Ishikawa (cell line): ENCODE measurements at regions not wholly inside any gene's neighbourhood (a gene's known extent, or its start where the extent isn't known, plus 50 kb on each side); places are given as distances from the start of the nearest gene placed in this dataset.

Source experiments
- CEBPB ChIP-seq: IDR thresholded peaks from 2 replicates; pipeline ENCODE4 v1.6.1; 2012
- CREB1 ChIP-seq: IDR thresholded peaks from 2 replicates; pipeline ENCODE4 v1.6.1; 2012; ENCODE audit warnings: low read depth
- EGR1 ChIP-seq: IDR thresholded peaks from 2 replicates; pipeline ENCODE4 v1.6.1; 2012
- EP300 ChIP-seq: IDR thresholded peaks from 2 replicates; pipeline ENCODE4 v1.6.1; 2012; ENCODE audit warnings: borderline replicate concordance
- FOXM1 ChIP-seq: IDR thresholded peaks from 2 replicates; pipeline ENCODE4 v1.6.1; 2012; ENCODE audit warnings: low read depth, borderline replicate concordance
- NFIC ChIP-seq: IDR thresholded peaks from 2 replicates; pipeline ENCODE4 v1.6.1; 2012
- RAD21 ChIP-seq: IDR thresholded peaks from 2 replicates; pipeline ENCODE4 v1.6.1; 2012; ENCODE audit warnings: low read depth
- TAF1 ChIP-seq: IDR thresholded peaks from 2 replicates; pipeline ENCODE4 v1.6.1; 2012; ENCODE audit warnings: low read depth, mild to moderate bottlenecking
- TCF12 ChIP-seq: IDR thresholded peaks from 2 replicates; pipeline ENCODE4 v1.6.1; 2012; ENCODE audit warnings: low read depth
- TEAD4 ChIP-seq: IDR thresholded peaks from 2 replicates; pipeline ENCODE4 v1.6.1; 2012
- YY1 ChIP-seq: IDR thresholded peaks from 2 replicates; pipeline ENCODE4 v1.6.1; 2012; ENCODE audit warnings: low read depth
- ZBTB7A ChIP-seq: IDR thresholded peaks from 2 replicates; pipeline ENCODE4 v1.6.1; 2012; ENCODE audit warnings: low read depth
- TF ChIP-seq, protein P1 (sequence below): IDR thresholded peaks from 2 replicates; pipeline ENCODE4 v1.6.1; 2012
- TF ChIP-seq, protein P2 (sequence below): IDR thresholded peaks from 2 replicates; pipeline ENCODE4 v1.6.1; 2012
- TF ChIP-seq, protein P3 (sequence below): IDR thresholded peaks from 2 replicates; pipeline ENCODE4 v1.6.1; 2012; ENCODE audit warnings: low read depth, mild to moderate bottlenecking

DNA sequence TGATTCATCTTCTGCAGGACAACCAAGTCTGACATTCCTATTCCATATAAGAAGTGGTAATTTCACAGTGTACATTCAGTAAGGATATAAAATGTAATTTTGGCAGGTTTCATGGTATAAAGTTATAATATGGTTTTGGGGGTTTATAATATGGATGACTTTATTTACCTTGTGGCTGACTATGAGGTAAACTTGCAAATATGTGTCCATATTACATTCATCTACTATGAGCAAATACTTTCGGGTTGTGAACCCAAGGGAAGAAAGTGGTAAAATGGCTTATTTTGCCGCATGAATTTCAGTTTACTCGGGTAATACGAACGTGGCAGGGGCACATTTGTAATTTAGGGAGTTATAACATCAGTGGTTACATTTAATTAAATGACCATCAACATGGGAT is 86.7 kb upstream of the TNFSF11 start:
- TF ChIP-seq TEAD4: no peak
- TF ChIP-seq RAD21: no peak
- TF ChIP-seq TCF12: no peak
- no peak for TF ChIP-seq ZBTB7A
- TF ChIP-seq EP300: no peak
- TF ChIP-seq CEBPB: no peak
- no peak for TF ChIP-seq CREB1
- TF ChIP-seq YY1: no peak
- TF ChIP-seq, protein P1, sequence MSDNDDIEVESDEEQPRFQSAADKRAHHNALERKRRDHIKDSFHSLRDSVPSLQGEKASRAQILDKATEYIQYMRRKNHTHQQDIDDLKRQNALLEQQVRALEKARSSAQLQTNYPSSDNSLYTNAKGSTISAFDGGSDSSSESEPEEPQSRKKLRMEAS: no peak
- TF ChIP-seq TAF1: no peak
- no peak for TF ChIP-seq FOXM1
- no peak for TF ChIP-seq NFIC
- no peak for TF ChIP-seq EGR1

DNA sequence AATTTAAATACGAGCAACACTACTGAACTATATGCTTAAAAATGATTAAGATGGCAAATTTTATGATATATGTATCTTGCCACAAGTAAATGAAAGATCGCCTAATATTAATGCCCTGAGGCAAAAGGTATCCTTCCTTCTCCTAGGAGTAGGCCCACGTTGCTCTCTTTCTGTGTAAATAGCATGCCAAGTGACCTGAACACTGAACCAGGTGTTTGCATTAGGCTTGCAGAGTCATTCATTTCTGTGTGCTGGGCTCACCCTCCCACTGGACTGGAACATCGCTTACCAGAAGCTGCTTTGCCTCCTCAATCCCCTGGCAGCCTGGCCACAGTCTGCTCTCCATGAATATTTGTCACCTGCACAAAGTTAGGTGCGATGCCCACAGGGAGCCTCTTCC is 83.3 kb upstream of the TNFSF11 start:
- TF ChIP-seq FOXM1 (no peak), TEAD4 (no peak), NFIC (no peak), EP300 (no peak), EGR1 (no peak), TCF12 (no peak), CREB1 (no peak), CEBPB (no peak), TAF1 (no peak), RAD21 (no peak), YY1 (no peak), ZBTB7A (no peak)
- TF ChIP-seq, protein P2, sequence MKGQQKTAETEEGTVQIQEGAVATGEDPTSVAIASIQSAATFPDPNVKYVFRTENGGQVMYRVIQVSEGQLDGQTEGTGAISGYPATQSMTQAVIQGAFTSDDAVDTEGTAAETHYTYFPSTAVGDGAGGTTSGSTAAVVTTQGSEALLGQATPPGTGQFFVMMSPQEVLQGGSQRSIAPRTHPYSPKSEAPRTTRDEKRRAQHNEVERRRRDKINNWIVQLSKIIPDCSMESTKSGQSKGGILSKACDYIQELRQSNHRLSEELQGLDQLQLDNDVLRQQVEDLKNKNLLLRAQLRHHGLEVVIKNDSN: no peak
- TF ChIP-seq, protein P3, sequence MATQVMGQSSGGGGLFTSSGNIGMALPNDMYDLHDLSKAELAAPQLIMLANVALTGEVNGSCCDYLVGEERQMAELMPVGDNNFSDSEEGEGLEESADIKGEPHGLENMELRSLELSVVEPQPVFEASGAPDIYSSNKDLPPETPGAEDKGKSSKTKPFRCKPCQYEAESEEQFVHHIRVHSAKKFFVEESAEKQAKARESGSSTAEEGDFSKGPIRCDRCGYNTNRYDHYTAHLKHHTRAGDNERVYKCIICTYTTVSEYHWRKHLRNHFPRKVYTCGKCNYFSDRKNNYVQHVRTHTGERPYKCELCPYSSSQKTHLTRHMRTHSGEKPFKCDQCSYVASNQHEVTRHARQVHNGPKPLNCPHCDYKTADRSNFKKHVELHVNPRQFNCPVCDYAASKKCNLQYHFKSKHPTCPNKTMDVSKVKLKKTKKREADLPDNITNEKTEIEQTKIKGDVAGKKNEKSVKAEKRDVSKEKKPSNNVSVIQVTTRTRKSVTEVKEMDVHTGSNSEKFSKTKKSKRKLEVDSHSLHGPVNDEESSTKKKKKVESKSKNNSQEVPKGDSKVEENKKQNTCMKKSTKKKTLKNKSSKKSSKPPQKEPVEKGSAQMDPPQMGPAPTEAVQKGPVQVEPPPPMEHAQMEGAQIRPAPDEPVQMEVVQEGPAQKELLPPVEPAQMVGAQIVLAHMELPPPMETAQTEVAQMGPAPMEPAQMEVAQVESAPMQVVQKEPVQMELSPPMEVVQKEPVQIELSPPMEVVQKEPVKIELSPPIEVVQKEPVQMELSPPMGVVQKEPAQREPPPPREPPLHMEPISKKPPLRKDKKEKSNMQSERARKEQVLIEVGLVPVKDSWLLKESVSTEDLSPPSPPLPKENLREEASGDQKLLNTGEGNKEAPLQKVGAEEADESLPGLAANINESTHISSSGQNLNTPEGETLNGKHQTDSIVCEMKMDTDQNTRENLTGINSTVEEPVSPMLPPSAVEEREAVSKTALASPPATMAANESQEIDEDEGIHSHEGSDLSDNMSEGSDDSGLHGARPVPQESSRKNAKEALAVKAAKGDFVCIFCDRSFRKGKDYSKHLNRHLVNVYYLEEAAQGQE: no peak
- TF ChIP-seq, protein P1: no peak

DNA sequence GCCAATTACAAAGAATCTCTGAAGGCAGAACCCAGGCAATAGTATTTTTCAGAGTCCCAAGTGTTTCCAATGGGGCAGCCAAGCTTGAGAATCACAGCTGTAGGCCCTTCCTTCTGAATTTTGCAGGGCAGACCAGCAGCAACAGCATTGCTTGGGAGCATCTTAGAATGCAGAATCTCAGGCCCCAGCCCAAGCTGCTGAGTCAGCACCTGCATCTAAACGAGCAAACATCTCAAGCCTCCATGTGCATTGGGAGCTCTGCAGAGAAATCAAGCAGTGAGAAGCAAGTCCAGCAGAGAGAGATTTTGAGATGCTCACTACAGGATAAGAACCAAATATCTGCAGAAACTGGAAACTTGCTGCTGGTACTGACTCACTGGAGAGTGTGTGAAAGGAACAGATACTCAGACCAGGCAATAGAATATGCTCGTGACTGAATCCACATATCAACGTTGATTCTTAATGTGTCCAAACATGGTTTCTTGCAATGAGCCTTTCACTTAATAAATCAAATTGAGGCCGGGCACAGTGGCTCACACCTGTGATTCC is 81.5 kb upstream of the TNFSF11 start:
- no peak for TF ChIP-seq CREB1
- no peak for TF ChIP-seq YY1
- no peak for TF ChIP-seq EP300
- no peak for TF ChIP-seq TAF1
- TF ChIP-seq, protein P3: no peak
- no peak for TF ChIP-seq FOXM1
- TF ChIP-seq NFIC: no peak
- TF ChIP-seq EGR1: no peak
- TF ChIP-seq CEBPB: no peak
- no peak for TF ChIP-seq ZBTB7A
- TF ChIP-seq RAD21: no peak
- TF ChIP-seq, protein P1: no peak

DNA sequence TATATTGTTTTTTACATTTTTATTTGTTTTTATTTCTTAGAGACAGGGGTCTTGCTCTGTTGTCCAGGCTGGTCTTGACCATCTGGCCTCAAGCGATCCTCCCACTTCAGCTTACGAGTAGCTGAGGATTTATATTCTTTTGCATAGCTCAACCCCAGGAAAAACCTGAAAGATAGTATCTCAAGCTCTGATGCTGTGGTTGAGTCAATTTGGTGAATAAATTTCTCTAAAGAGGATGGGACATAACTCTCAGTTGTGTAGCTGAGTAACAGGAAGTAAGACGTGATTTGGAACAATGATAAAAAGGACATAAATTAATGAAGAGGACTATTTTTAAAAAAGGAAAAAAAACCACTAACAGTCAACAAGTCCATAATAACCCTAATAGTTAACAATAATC is 79.8 kb upstream of the TNFSF11 start:
- no peak for TF ChIP-seq TAF1

DNA sequence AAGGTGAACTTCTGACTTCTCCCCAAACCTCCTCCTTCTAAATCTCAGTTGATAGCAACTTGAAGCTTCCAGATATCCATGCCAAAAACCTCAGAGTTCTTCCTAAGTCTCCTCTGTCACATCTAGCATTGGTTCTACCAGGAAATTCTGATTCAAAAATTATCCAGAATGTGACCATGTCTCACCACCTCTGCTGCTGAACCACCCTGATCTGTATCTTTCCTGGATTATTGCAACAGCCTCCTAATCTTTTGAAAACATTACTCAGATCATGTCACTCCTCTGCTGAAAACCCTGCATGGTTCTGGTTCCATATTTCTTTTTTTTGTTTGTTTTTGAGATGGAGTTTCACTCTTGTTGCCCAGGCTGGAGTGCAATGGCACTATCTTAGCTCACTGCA is 78.7 kb upstream of the TNFSF11 start:
- TF ChIP-seq, protein P2: no peak
- TF ChIP-seq TCF12 (no peak), FOXM1 (no peak), TEAD4 (no peak), EGR1 (no peak), CREB1 (no peak), RAD21 (no peak), YY1 (no peak), EP300 (no peak), ZBTB7A (no peak), NFIC (no peak), CEBPB (no peak), TAF1 (no peak)
- TF ChIP-seq, protein P3: no peak
- TF ChIP-seq, protein P1: no peak
